HCT116 (cell line): ENCODE measurements at regions not wholly inside any gene's neighbourhood (a gene's known extent, or its start where the extent isn't known, plus 50 kb on each side); places are given as distances from the start of the nearest gene placed in this dataset.

Experiments used
- ATAC-seq: fragments of 200-7000 bp; cut with Tn5 transposase; 2 replicates; pipeline ENCODE4 v1.9.1; 2020; ENCODE audit warnings: mild to moderate bottlenecking, moderate library complexity
- BruUV-seq: library from RNA; stranded (reverse); fragments of 400-500 nt; replicated peaks from 2 replicates; lab custom pipeline; 2021; lab: Mats Ljungman, UMichigan
- CTCF ChIA-PET: fragments of 300-600 bp; sonication (Branson Sonifier 250); formaldehyde crosslinking; loops from one replicate; lab custom pipeline; 2021; ENCODE audit warnings: antibody characterized with exemption; lab: Charles Lee
- POLR2A ChIA-PET: fragments of 300-600, 350-600 bp; sonication (Branson Sonifier 250); formaldehyde crosslinking; loops from one replicate; lab custom pipeline; 2021; ENCODE audit warnings: antibody characterized with exemption; lab: Charles Lee
- RAD21 ChIA-PET, 2 experiments: fragments of 300-600 bp; sonication (Branson Sonifier 250); formaldehyde crosslinking; loops; one replicate each; lab custom pipeline; 2023; ENCODE audit warnings: low total read pairs in 2 of 2; ENCODE audit not compliant: uncharacterized antibody in 2 of 2, unreplicated experiment in 2 of 2, low non-redundant PET in 1 of 2; lab: Charles Lee
- DNase-seq: peaks from one replicate; pipeline ENCODE4 v3.0.0-alpha.2; 2010; ENCODE audit warnings: low read depth, low spot score
- H2AFZ ChIP-seq: fragments of 200-600 bp; shearing (Covaris generic), sonication (generic); 2 replicates; pipeline ENCODE4 v1.6.1; 2017; ENCODE audit warnings: low read depth, mixed run types, mixed read lengths, antibody characterized with exemption, low read length; ENCODE audit not compliant: poor library complexity, severe bottlenecking
- H3K27ac ChIP-seq: 2 replicates; pipeline ENCODE4 v1.5.1; 2012; ENCODE audit warnings: low read depth, low read length
- H3K27me3 ChIP-seq: fragments of 200-600 bp; sonication (generic); 2 replicates; pipeline ENCODE4 v1.6.1; 2016; ENCODE audit warnings: mixed run types, low read length, mixed read lengths; ENCODE audit not compliant: insufficient read depth
- H3K36me3 ChIP-seq, 2 experiments: fragments of 200-500 bp in 1 of 2; fragments of 200-600 bp in 1 of 2; sonication (Bioruptor generic) in 1 of 2; sonication (generic) in 1 of 2; 2 replicates each; pipeline versions ENCODE4 v1.5.1 to v1.6.1; 2014 to 2016; ENCODE audit warnings: low read length in 2 of 2, inconsistent platforms in 1 of 2, mixed read lengths in 1 of 2, mixed run types in 1 of 2; ENCODE audit not compliant: insufficient read depth in 2 of 2, control insufficient read depth in 1 of 2
- H3K4me1 ChIP-seq, 2 experiments: fragments of 200-600 bp in 1 of 2; sonication (generic) in 1 of 2; 2 replicates each; pipeline versions ENCODE4 v1.5.1 to v1.6.1; 2012 to 2017; ENCODE audit warnings: low read length in 2 of 2, inconsistent platforms in 1 of 2, mild to moderate bottlenecking in 1 of 2, mixed read lengths in 1 of 2, mixed run types in 1 of 2, moderate library complexity in 1 of 2; ENCODE audit not compliant: insufficient read depth in 2 of 2, control insufficient read depth in 1 of 2
- H3K4me2 ChIP-seq: fragments of 200-600 bp; sonication (generic); 2 replicates; pipeline ENCODE4 v1.6.1; 2017; ENCODE audit warnings: mixed run types, low read length, mixed read lengths
- H3K4me3 ChIP-seq, 2 experiments: fragments of 200-600 bp in 1 of 2; sonication (generic) in 1 of 2; replicated peaks in 1 of 2; 2 replicates each; pipeline ENCODE4 v1.5.1; 2011 to 2016; ENCODE audit warnings: low read length in 2 of 2, control low read depth in 1 of 2, low read depth in 1 of 2, mild to moderate bottlenecking in 1 of 2, mixed read lengths in 1 of 2, mixed run types in 1 of 2
- H3K79me2 ChIP-seq: fragments of 200-600 bp; sonication (generic); 2 replicates; pipeline ENCODE4 v1.6.1; 2017; ENCODE audit warnings: mild to moderate bottlenecking, mixed run types, low read length, moderate library complexity, mixed read lengths; ENCODE audit not compliant: insufficient read depth
- H3K9ac ChIP-seq: fragments of 200-600 bp; sonication (generic); 2 replicates; pipeline ENCODE4 v1.6.1; 2016; ENCODE audit warnings: low read length, mixed read lengths
- H3K9me2 ChIP-seq: fragments of 200-600 bp; sonication (generic), shearing (Covaris generic); 2 replicates; pipeline ENCODE4 v1.6.1; 2017; ENCODE audit warnings: mixed run types, mild to moderate bottlenecking, moderate library complexity; ENCODE audit not compliant: insufficient read depth
- H3K9me3 ChIP-seq, 2 experiments: fragments of 200-500 bp in 1 of 2; fragments of 200-600 bp in 1 of 2; sonication (Bioruptor generic) in 1 of 2; sonication (generic) in 1 of 2; 2 replicates each; pipeline ENCODE4 v1.6.1; 2014 to 2017; ENCODE audit warnings: low read length in 2 of 2, mixed read lengths in 2 of 2, inconsistent platforms in 1 of 2, low read depth in 1 of 2, mild to moderate bottlenecking in 1 of 2, mixed run types in 1 of 2, moderate library complexity in 1 of 2; ENCODE audit not compliant: control insufficient read depth in 1 of 2, insufficient read depth in 1 of 2
- H4K20me1 ChIP-seq: fragments of 200-600 bp; sonication (generic), shearing (Covaris generic); 2 replicates; pipeline ENCODE4 v1.6.1; 2017; ENCODE audit warnings: mixed run types, mild to moderate bottlenecking, moderate library complexity; ENCODE audit not compliant: insufficient read depth
- CBX3 ChIP-seq: IDR thresholded peaks from 2 replicates; pipeline ENCODE4 v1.6.1; 2012; ENCODE audit warnings: low read depth
- CEBPB ChIP-seq: IDR thresholded peaks from 2 replicates; pipeline ENCODE4 v1.6.1; 2012; ENCODE audit warnings: low read depth
- CTCF ChIP-seq, 3 experiments: fragments of 200-600 bp in 1 of 3; sonication (generic) in 1 of 3; IDR thresholded peaks in 2 of 3; conservative IDR thresholded peaks in 1 of 3; 2 replicates each; pipeline ENCODE4 v1.5.1; 2012 to 2017; ENCODE audit warnings: low read depth in 2 of 3, low read length in 2 of 3, antibody characterized with exemption in 1 of 3, borderline replicate concordance in 1 of 3, control low read depth in 1 of 3, mild to moderate bottlenecking in 1 of 3, mixed read lengths in 1 of 3, mixed run types in 1 of 3, moderate library complexity in 1 of 3; ENCODE audit not compliant: insufficient read depth in 1 of 3
- EGR1 ChIP-seq: IDR thresholded peaks from 2 replicates; pipeline ENCODE4 v1.6.1; 2012; ENCODE audit warnings: low read depth
- ELF1 ChIP-seq: IDR thresholded peaks from 2 replicates; pipeline ENCODE4 v1.6.1; 2012; ENCODE audit warnings: low read depth, borderline replicate concordance
- EZH2 ChIP-seq: fragments of 200-600 bp; sonication (generic); IDR thresholded peaks from 2 replicates; pipeline ENCODE4 v1.6.1; 2017; ENCODE audit warnings: antibody characterized with exemption, mixed run types
- FOSL1 ChIP-seq: IDR thresholded peaks from 2 replicates; pipeline ENCODE4 v1.6.1; 2012; ENCODE audit warnings: low read depth
- JUND ChIP-seq: IDR thresholded peaks from 2 replicates; pipeline ENCODE4 v1.6.1; 2012
- POLR2A ChIP-seq: IDR thresholded peaks from 2 replicates; pipeline ENCODE4 v1.7.0; 2011; ENCODE audit warnings: borderline replicate concordance; ENCODE audit not compliant: insufficient read depth, insufficient read length; ENCODE audit errors: extremely low read depth
- POLR2AphosphoS5 ChIP-seq: IDR thresholded peaks from 2 replicates; pipeline ENCODE4 v1.6.1; 2011; ENCODE audit warnings: mild to moderate bottlenecking, low read depth, low read length, moderate library complexity
- RAD21 ChIP-seq: IDR thresholded peaks from 2 replicates; pipeline ENCODE4 v1.6.1; 2012; ENCODE audit warnings: low read depth, mild to moderate bottlenecking
- REST ChIP-seq: IDR thresholded peaks from 2 replicates; pipeline ENCODE4 v1.6.1; 2012; ENCODE audit warnings: low read depth
- SIN3A ChIP-seq: IDR thresholded peaks from 2 replicates; pipeline ENCODE4 v1.6.1; 2012; ENCODE audit warnings: low read depth
- SP1 ChIP-seq: IDR thresholded peaks from 2 replicates; pipeline ENCODE4 v1.6.1; 2012; ENCODE audit warnings: low read depth
- SRF ChIP-seq: IDR thresholded peaks from 2 replicates; pipeline ENCODE4 v1.6.1; 2012; ENCODE audit warnings: low read depth
- YY1 ChIP-seq: IDR thresholded peaks from 2 replicates; pipeline ENCODE4 v1.6.1; 2011; ENCODE audit warnings: low read length, low read depth, moderate library complexity, mild to moderate bottlenecking; ENCODE audit not compliant: insufficient replicate concordance; ENCODE audit errors: extremely low read depth
- ZFX ChIP-seq: fragments of 450-650 bp; IDR thresholded peaks from 2 replicates; pipeline ENCODE4 v1.6.1; 2017
- ZNF274 ChIP-seq: fragments of 200-500 bp; sonication (Bioruptor generic); IDR thresholded peaks from 2 replicates; pipeline ENCODE4 v1.6.1; 2014; ENCODE audit warnings: mild to moderate bottlenecking, low read depth, low read length, inconsistent platforms
- intact Hi-C: fragments of 100-400 bp; cut with micrococcal nuclease; formaldehyde crosslinking; loops from 2 replicates; pipeline ENCODE4 v1.10.0; 2022

DNA sequence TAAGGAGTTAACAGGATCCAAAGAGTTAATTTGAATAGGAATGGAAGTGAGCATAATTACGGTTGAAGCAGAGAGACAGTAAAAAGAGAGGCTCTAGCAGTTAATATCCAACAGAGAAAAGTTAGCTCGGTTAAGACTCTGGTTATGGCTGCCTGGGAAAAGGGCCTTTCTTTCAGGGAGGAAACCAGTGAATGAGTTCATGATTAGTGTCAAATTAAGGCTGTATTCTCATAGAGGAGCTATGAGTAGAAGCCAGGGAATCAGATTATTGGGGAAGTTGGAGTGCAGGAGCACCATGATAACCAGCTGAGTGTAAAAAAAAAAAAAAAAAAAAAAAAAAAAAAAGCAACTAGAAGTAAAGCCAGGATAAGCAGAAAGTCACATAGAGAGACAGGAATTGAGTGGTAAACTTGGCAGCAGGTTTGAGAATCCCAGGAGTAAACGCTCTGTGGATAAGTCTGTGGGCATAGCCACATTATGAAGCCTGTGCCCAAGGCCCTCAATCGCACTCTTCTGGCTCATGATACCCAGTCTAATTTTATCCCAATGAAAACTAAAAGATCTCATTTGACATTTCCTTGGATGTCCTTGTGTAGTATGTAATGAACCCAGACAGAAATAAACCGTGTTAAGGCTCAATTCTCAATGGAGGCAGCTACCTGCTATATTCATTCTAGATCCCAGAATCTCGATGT lies 372.6 kb upstream of the MPDZ start (continued):
- no peak for TF ChIP-seq EZH2
- no peak for TF ChIP-seq POLR2AphosphoS5
- no peak for TF ChIP-seq REST
- no peak for TF ChIP-seq CTCF (IDR thresholded peaks at IDR 0.05 in 2 of 3, conservative IDR thresholded peaks at IDR 0.05 in 1 of 3; ENCODE audit: borderline replicate concordance in 1 of 3, insufficient read depth in 1 of 3, low read depth in 2 of 3, low read length in 2 of 3)

GRCh38 chr9:13651526-13651925 lies 372.0 kb upstream of the MPDZ start:
- no peak overlapping the region for H2AFZ ChIP-seq
- no peak overlapping the region for H3K4me2 ChIP-seq
- no peak overlapping the region for H3K27ac ChIP-seq
- H3K79me2 ChIP-seq = no peaks in the 10 kb centered on the region
- ATAC-seq = no peak
- no peaks in the 10 kb centered on the region for H3K27me3 ChIP-seq
- no peak overlapping the region for H3K9ac ChIP-seq
- POLR2A ChIA-PET = no interaction called here
- DNase-seq = no peak
- H4K20me1 ChIP-seq = no peaks in the 10 kb centered on the region
- no peak overlapping the region for H3K4me3 ChIP-seq
- CTCF ChIA-PET = interaction anchor here (0.7 kb wide), 1 partner anchor 173 kb away, joined by 3 read pairs; no protein-coding TSS in a partner anchor
- H3K36me3 ChIP-seq = no peaks in the 10 kb centered on the region
- no peaks in the 10 kb centered on the region for H3K9me2 ChIP-seq
- RAD21 ChIA-PET = no interaction called here
- no peaks in the 10 kb centered on the region; a peak in 2 of 4 replicates for H3K9me3 ChIP-seq
- intact Hi-C loops = no loop called here
- no TSS peak for BruUV-seq
- no peaks in the 10 kb centered on the region for H3K4me1 ChIP-seq
- TF ChIP-seq REST (no peak), SP1 (no peak), ZFX (no peak), RAD21 (no peak), CBX3 (no peak), EZH2 (no peak), JUND (no peak), POLR2A (no peak), EGR1 (no peak), ZNF274 (no peak), YY1 (no peak), CEBPB (no peak), SRF (no peak), FOSL1 (no peak), SIN3A (no peak), ELF1 (no peak)
